Liver (tissue), 3 donors: ENCODE measurements at regions not wholly inside any gene's neighbourhood (a gene's known extent, or its start where the extent isn't known, plus 50 kb on each side); places are given as distances from the start of the nearest gene placed in this dataset.

Experiments
- CTCF ChIP-seq: fragments of 150-350 bp; IDR thresholded peaks from 2 replicates; pipeline ENCODE4 v1.5.1; 2017; ENCODE audit warnings: improper control_type of control experiment, low read depth, low read length; ENCODE audit not compliant: missing input control
- GABPA ChIP-seq, 2 donors: IDR thresholded peaks in 1 of 2; conservative IDR thresholded peaks in 1 of 2; 2 replicates each; pipeline ENCODE4 v1.6.1; 2016; ENCODE audit warnings: antibody characterized with exemption in 2 of 2, mild to moderate bottlenecking in 1 of 2, moderate library complexity in 1 of 2
- MAX ChIP-seq: IDR thresholded peaks from 2 replicates; pipeline ENCODE4 v1.6.1; 2016; ENCODE audit warnings: antibody characterized with exemption
- RAD21 ChIP-seq, 2 donors: IDR thresholded peaks; 2 replicates each; pipeline ENCODE4 v1.6.1; 2016; ENCODE audit warnings: antibody characterized with exemption in 2 of 2, mild to moderate bottlenecking in 2 of 2
- TF ChIP-seq, protein P1 (sequence below): IDR thresholded peaks from 2 replicates; pipeline ENCODE4 v1.6.1; 2016; ENCODE audit warnings: antibody characterized with exemption, mild to moderate bottlenecking
- donor health status: healthy.
- donor health status: healthy.

GRCh38 chr1:170791941-170792340 lies 128.0 kb downstream of the PRRX1 start:
- TF ChIP-seq CTCF (no peak), RAD21 (IDR thresholded peaks at IDR 0.05) (no peak), GABPA (IDR thresholded peaks at IDR 0.05 in 1 of 2, conservative IDR thresholded peaks at IDR 0.05 in 1 of 2) (no peak), MAX (no peak)
- TF ChIP-seq, protein P1, sequence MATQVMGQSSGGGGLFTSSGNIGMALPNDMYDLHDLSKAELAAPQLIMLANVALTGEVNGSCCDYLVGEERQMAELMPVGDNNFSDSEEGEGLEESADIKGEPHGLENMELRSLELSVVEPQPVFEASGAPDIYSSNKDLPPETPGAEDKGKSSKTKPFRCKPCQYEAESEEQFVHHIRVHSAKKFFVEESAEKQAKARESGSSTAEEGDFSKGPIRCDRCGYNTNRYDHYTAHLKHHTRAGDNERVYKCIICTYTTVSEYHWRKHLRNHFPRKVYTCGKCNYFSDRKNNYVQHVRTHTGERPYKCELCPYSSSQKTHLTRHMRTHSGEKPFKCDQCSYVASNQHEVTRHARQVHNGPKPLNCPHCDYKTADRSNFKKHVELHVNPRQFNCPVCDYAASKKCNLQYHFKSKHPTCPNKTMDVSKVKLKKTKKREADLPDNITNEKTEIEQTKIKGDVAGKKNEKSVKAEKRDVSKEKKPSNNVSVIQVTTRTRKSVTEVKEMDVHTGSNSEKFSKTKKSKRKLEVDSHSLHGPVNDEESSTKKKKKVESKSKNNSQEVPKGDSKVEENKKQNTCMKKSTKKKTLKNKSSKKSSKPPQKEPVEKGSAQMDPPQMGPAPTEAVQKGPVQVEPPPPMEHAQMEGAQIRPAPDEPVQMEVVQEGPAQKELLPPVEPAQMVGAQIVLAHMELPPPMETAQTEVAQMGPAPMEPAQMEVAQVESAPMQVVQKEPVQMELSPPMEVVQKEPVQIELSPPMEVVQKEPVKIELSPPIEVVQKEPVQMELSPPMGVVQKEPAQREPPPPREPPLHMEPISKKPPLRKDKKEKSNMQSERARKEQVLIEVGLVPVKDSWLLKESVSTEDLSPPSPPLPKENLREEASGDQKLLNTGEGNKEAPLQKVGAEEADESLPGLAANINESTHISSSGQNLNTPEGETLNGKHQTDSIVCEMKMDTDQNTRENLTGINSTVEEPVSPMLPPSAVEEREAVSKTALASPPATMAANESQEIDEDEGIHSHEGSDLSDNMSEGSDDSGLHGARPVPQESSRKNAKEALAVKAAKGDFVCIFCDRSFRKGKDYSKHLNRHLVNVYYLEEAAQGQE = no peak
